GM19467 (cell line): ENCODE measurements at regions not wholly inside any gene's neighbourhood (a gene's known extent, or its start where the extent isn't known, plus 50 kb on each side); places are given as distances from the start of the nearest gene placed in this dataset.
"Not testable (repeated sequence)": the region's sequence is repeated elsewhere in the genome, so short reads cannot be mapped to it uniquely, and the experiment has no call there.

Source experiments
- ATAC-seq: cut with Tn5 transposase; IDR thresholded peaks from one replicate; pipeline ENCODE4 v1.9.1; 2021; ENCODE audit warnings: mild to moderate bottlenecking, moderate library complexity; ENCODE audit not compliant: unreplicated experiment

DNA sequence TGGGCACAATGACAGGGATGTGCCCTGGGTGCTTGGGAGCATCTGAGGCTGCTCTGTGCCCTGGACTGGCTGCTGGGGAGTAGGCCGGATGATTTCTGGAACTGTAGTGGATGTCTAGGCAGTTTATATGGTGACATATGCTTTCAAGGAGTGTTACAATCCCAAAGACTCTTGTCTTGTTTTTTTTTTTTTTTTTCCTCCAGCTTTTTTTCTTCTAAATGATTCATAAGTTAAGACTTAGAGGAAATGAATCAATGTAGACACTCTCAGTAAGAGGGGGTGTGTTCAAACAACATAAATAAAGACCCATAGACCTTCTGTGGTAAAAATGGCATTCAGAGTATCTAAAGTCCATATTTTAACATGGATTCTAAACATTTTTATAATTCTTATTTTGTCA lies 706.1 kb upstream of the GOLIM4 start:
- ATAC-seq, result no peak

DNA sequence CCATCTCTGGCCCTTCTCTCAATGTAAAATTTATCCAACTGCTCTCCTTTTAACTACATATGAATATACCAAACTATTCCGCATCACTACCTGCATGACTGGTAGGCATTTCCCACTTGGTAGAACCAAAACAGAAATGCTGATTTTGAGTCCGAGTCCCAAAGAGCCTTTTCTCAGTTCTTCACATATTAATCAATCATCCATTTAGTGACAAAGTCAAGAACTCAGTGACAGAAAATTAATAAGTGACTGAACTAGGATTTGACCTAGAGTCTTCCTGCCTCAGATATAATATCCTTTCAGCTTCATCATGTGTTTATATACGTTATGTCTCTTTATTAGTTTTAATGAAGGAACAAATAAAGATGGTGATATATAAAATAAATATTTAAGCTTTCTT lies 700.6 kb upstream of the GOLIM4 start:
- no peak for ATAC-seq

DNA sequence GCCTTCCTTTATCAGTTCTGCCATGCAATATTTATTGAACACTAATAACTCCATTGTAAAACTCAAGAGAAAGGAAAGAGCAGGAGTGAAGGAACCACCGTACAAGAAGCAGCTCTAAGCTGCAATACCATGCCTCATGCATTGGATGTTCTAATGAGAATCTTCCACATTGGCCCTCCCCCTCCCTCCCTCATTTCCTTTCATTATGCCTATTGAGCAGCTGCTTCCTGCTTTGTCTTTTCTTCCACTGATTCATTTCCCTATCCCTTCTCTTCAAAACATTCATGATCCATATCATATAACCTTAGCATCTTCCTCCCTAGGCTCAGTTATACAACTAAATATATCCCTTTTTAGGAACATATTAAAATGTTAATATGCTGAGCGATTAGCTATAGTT lies 698.7 kb upstream of the GOLIM4 start:
- ATAC-seq, result no peak

DNA sequence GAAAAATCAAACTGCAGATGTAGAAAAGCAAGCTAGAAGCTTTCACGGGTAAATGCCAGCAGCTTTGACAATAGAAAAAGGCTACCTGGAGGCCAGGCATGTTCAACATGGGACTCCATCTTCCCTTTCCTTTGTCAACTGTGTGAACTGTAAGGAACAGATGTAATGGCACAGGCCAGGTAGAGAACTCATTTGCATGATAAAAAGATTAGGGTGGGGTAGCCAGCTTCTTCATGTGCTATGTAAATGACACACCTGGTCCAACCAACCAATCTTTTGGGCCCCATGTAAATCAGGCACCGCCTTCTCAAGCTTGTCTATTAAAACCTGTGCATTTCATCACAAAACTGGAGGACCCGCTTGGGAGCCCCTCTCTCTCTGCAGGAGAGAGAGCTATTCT lies 686.5 kb upstream of the GOLIM4 start:
- ATAC-seq, result no peak

DNA sequence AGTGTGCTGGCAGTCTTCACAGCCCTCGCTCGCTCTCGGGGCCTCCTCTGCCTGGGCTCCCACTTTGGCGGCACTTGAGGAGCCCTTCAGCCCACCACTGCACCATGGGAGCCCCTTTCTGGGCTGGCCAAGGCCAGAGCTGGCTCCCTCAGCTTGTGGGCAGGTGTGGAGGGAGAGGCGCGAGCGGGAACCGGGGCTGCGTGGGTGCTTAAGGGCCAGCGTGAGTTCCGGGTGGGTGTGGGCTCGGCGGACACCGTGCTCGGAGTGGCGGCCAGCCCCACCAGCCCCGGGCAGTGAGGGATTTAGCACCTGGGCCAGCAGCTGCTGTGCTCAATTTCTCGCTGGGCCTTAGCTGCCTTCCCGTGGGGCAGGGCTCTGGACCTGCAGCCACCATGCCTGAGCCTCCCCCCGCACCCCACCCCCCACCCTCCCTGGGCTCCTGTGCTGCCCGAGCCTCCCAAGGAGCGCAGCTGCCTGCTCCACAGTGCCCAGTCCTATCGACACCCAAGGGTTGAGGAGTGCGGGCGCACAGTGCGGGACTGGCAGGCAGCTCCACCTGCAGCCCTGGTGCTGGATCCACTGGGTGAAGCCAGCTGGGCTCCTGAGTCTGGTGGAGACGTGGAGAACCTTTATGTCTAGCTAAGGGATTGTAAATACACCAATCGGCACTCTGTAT lies 684.4 kb upstream of the GOLIM4 start:
- ATAC-seq, result not testable (repeated sequence)

DNA sequence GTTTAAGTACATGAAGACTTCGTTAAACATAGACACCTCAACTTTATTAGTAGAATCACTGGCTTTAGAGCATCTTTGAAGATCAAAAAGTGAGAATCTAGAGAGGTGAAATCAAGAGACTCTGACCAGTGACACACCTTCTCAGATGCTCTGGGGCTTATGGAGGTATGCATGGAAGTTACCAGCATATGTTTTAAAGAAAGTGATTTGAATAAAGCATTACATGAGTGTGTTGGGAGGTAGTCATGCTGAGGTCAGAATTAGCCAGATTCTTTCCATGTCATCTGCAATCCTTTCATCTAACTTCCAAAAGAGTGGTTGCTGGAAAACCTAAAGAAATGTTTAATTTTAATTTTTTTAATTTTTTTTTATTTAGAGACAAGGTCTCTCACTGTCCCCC lies 658.0 kb upstream of the GOLIM4 start:
- no peak for ATAC-seq

DNA sequence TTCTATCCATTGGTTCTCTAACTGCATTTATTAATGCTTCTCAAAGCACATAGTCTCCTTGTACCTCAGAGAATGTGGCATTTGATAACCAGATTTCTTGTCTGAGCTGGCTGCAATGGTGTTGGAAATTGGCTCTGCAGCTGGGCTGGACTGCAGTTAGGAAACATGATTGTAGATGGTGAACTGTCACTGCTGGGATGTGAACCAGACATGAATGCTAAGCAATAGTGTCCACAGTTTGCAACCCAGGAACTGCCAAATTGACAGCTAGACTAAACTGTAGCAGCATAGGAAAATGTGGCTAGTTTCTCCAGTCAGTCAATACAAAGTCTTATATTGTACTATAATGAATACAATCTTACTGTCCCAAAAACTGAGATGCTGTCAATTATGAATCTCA lies 656.6 kb upstream of the GOLIM4 start:
- no peak for ATAC-seq

DNA sequence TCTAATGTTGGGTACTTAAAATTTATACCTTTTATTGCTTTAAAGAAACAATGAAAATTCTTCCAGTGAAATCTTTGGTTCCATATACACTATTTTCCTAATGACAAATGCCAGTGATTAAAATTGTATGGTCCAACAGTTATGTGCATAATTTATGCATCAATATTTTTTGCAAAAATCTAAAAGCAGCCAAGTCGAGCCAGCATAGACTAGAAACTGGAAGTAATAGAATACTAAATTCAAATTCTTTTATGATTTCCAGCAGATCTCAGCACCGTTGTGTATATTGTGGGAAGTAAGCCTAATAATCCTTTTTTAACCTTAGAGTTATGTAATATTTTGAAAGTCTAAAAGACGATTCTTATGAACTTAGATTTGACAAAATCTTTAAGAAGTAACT lies 652.0 kb upstream of the GOLIM4 start:
- ATAC-seq, result no peak

DNA sequence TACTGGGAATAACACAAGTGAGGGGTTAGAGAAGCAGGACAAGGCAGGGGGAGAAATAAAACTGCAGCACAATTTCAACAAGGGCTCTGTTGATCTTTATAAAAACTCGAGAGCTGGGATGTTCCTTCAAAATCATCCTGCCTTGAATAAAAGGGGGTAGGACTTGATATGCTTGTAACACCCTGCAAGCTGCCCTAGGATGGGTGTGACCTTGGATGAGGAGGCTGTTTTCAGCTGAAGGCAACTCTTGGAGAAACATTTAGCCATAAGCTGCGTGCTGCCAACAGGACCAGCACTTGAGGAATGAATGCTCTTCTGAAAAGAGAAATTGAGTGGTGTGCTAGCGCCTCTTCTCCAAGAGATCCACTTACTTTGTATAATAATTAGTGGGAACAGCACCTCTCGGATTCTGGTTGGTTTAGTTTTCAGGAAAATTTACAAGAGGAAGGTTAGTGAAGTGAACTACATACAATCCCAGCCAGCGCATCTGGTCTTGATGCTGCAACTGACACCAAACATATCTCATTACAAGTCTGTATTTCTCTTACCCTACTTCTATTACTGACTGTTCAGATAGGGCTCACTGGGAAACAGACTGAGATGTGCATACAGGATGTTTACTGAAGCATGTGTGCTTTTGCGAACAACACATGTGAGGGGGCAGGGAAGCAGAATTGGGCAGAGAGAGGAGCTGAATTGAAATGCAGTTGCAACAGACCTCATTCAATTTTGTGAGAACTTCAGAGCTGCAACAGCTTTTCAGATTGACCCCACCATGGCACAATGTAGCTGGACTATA lies 643.0 kb upstream of the GOLIM4 start:
- no peak for ATAC-seq

DNA sequence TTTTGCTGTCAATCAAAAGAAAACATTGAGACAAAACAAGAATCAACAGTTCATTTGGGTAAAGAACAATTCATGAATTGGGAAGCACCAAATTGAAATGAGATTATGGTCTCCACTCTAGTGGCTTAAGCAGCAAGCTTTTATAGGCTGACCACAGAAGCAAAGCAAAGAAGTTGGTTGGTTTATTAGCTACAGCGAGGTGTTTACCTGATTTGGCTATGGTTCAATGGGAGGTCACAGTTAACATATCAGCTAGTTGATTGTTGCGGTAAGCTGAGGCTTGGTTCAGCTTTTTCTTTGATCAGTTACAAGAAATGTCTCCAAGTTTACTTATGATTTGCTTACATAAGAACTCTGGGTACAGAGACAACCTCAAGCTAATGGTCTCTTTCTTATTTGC lies 640.5 kb upstream of the GOLIM4 start:
- no peak for ATAC-seq

DNA sequence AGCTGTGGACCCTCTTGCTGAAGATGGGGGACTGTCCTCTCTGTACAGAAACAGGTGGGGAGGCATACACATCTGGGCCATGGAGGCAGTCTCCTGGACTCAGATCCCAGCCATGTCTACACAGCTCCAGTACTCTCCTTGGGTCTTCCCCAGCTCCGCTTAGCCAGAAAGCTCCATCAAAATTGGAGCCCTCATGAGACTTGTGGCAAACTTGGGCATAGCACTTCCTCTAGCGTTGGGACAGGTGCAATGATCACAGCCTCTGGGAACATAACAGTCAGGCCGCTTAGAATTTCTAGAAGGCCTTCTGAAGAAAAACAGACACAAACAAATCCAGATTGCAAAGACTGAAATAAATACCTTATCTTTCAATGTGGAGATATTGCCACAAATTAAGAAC lies 634.3 kb upstream of the GOLIM4 start:
- ATAC-seq, result no peak

DNA sequence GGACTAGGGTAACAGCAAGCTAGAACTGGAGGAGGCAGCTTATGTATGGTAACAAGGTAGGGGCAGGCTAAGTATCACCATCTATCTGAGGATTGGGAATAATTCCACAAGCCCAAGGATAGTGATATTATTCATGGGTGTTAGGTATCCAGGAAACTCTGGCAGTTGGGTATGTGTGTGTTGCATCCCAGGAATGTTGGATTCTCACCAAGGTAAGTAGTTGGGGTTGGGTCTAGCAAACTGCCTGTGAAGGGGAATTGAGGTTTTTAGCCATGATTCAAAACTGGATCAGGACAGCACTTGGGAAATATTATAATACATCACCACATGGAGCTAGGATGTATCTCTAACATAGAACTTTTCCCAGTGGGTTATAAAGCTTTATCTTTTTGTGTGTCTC lies 626.4 kb upstream of the GOLIM4 start:
- no peak for ATAC-seq

DNA sequence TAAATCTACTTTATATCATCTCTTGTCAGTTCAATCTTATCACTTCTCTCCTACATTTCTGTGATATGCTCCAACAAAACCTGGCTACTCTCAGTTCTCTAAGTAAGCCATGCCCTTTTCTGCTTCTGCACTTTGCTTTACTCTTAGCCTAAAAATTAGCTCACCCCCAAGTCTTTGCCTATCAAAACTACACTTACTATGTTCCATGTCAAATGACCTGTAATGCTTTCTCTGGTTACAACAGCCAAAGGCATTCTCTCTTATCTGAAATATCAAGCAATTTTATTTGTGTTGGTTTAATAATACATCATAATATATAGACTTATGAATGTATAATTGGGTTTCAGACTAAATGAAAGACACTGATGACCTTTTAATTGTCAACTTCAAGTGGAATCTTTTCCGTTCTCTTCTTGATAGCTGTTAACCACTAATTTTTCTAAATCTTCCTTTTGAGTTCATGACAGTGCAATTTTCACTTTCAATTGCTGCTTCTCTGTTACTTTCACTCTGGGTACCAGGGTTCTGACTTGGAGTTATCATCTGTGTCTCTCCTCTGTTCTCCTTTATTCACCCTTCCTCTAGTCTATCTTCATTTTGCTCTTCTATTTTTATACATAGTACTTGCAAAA lies 619.0 kb upstream of the GOLIM4 start:
- peak; percentile 98 for ATAC-seq

DNA sequence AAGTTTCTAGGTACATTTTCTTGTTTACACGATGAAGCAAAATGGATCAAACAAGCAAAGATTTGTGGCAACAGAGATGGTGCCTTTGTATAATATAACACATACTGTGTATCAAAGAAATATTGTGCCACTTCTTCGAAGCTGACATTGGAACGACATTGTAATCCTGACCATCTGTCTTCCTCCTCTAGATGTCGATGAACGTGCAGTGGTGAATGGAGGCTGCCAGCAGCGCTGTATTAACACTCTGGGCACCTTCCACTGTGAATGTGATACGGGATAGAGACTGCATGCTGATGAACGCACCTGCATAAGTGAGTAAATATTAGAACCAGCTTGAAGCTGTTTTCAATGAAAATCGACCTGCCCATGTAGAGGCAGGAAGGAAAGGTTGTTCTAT lies 613.3 kb upstream of the GOLIM4 start:
- no peak for ATAC-seq

DNA sequence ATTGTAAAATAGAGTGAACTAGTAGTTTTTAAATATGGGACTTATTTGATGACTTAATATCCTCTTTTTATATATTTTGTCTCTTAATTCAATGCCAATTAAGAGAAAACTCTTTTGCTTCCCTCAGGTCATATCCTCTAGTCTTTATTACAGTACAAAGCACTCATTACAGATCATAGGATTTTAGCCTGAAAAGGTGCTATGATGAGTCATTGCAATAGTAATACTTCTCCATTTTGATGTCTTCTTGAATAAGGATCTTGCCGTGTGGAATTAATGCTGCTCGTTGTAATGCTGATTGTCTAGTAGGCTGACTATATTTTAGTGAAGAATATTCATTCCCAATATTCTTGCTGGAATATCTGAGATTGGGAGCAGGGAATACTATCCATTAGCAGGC lies 612.2 kb upstream of the GOLIM4 start:
- ATAC-seq, result no peak

DNA sequence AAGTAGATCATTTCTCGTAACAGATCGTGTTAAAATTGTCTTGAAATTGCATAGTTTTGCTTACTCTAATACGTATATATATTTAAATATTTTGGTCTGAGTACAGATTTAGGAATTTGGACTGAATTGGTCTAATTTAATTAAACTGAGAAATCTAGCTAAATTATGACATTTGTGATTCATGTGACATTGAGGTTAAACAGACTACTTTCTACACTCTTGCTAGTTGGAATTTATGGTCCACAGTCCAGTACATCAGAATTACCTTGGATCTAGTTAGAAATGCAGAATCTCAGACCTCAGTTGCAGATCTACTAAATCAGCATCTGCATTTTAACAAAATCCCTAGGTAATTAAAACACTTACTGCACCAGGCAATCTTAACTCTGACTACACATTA lies 609.7 kb upstream of the GOLIM4 start:
- no peak for ATAC-seq

DNA sequence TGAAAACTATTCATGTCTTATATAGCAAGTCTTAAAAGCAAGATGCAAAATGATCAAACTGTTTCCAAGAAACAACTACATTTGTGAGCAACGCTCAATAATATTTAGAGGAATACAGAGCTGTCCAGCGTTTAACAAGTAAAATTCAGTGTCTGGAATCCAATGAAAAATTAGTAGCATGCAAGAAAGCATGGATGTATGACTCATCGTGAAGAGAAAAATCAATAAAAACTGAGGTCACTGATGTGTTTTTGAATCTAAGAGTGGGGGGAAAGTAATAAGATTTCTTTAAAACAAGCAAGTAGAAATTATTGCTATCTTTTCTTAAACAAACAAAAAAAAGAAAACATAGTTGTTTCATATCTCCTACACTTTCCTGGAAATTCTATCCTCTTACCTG lies 600.3 kb upstream of the GOLIM4 start:
- ATAC-seq, result no peak

DNA sequence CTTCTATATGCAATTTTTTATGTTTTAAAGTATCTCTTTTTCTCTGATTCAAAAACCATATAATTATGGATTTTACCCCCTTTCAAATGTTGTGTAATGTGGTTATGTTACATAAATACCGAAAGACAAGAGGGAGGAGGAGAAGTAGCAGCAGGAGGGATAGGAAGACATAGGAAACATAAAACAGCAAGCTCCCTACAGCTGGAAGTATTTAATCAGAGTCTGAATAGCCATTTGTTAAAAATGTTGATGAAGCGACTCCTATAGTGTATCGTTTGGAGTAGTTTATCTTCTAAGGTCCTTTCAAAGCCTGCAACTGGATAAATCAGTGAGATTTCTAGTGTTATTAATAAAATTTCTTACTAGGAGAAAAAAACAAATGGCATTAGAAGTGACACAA lies 598.1 kb upstream of the GOLIM4 start:
- ATAC-seq, result no peak

DNA sequence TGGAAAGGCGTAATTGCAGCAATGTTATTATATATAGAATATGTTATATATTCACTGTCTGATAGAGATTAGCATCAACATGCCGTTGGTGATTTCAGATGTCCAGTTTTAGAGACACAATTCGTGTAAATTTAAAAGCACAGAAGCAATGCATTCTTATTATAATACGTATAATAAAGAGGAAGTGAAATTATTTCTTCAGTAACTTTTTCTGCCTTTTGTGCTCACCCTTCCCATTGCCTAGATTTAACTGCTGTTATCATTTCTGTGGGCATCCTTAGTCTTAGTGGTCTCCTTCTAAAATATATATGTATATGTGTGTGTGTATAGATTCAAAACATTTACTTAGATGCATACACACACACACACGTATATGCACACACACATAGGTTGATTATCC lies 592.5 kb upstream of the GOLIM4 start:
- no peak for ATAC-seq

DNA sequence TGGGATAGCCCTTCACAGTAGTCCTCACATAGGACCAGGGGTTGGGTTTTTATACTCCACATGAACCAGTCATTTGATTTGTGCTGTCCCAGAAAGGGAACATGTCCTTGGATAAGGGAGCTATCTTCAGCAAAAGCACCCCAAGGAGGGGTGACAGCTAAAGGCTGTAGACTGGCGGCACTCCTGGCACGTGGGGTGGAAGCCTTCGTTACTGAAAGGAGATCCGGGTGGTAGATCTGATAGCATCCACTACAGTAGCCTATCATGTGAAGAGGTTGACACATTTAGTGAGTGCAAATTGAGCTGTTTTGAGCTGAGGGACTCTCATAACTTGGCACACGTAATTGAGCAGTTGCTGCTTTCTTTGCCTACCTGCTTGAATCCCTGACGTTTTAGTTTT lies 588.8 kb upstream of the GOLIM4 start:
- no peak for ATAC-seq

DNA sequence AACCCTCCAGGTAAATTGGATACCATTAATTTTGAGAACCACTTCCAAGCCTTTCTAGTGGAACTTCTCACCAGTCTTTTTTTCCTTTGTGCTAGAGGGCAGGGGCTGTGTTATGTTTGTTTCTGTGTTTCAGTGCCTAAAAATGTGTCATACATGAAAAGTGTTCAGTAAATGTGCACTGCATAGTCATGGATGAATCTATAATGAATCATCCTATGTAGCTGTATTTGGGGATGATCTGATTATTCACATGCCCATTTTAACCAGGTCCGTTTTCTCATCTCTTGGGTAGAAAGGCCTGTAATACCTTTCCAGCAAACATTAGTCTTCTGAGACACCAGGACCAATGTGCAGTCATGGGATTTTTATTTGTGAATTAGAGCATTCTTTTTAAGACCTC lies 583.0 kb upstream of the GOLIM4 start:
- no peak for ATAC-seq

DNA sequence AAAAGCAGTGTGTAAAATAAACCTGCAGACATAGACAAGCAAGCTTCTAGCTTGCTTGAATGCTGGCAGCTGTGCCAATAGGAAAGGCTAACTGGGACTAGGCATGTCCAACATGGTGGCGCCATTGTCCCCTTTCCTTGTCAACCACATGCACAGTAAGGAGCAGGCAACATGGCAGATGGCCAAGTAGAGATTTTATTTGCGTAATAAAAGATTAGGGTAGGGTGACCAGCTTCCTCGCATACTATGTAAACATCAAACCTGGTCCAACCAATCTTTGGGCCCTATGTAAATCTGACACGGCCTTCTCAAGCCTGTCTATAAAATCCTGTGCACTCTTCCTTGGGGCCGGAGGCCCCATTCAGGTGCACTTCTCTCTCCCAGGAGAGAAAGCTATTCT lies 575.4 kb upstream of the GOLIM4 start:
- ATAC-seq, result no peak
